ENCODE measurements at regions not wholly inside any gene's neighbourhood (a gene's known extent, or its start where the extent isn't known, plus 50 kb on each side); places are given as distances from the start of the nearest gene placed in this dataset.
"Not testable (repeated sequence)": the region's sequence is repeated elsewhere in the genome, so short reads cannot be mapped to it uniquely, and the experiment has no call there.

GRCh38 chr2:132307613-132308198 is 108.9 kb upstream of the GPR39 start:
- H3K27me3 Mint-ChIP-seq (ENCODE audit: low read depth); H3K36me3 Mint-ChIP-seq (ENCODE audit: low read depth); intact Hi-C loops (cut with micrococcal nuclease); H3K4me1 Mint-ChIP-seq (ENCODE audit: low read depth); H3K4me3 Mint-ChIP-seq; CTCF ChIA-PET; H3K9me3 Mint-ChIP-seq; H3K27ac Mint-ChIP-seq; DNase-seq: not testable (repeated sequence)

GRCh38 chr2:132309203-132309602 is 107.4 kb upstream of the GPR39 start:
- H3K9me3 Mint-ChIP-seq; H3K4me3 Mint-ChIP-seq; H3K4me1 Mint-ChIP-seq (ENCODE audit: low read depth); DNase-seq; intact Hi-C loops (cut with micrococcal nuclease); H3K27ac Mint-ChIP-seq; H3K36me3 Mint-ChIP-seq (ENCODE audit: low read depth); H3K27me3 Mint-ChIP-seq (ENCODE audit: low read depth); CTCF ChIA-PET: not testable (repeated sequence)

GRCh38 chr2:132315546-132315945 is 101.1 kb upstream of the GPR39 start:
- CTCF ChIA-PET; H3K27ac Mint-ChIP-seq; H3K4me1 Mint-ChIP-seq (ENCODE audit: low read depth); H3K36me3 Mint-ChIP-seq (ENCODE audit: low read depth); DNase-seq; H3K4me3 Mint-ChIP-seq; H3K27me3 Mint-ChIP-seq (ENCODE audit: low read depth); H3K9me3 Mint-ChIP-seq; intact Hi-C loops (cut with micrococcal nuclease): not testable (repeated sequence)

- DNase-seq; CTCF ChIA-PET; H3K27ac Mint-ChIP-seq; intact Hi-C loops (cut with micrococcal nuclease); H3K27me3 Mint-ChIP-seq (ENCODE audit: low read depth); H3K4me1 Mint-ChIP-seq (ENCODE audit: low read depth); H3K9me3 Mint-ChIP-seq; H3K4me3 Mint-ChIP-seq; H3K36me3 Mint-ChIP-seq (ENCODE audit: low read depth): not testable (repeated sequence)
Measured at GRCh38 chr2:132317026-132317680, 99.5 kb upstream of the GPR39 start.

GRCh38 chr2:132318481-132318880 is 98.1 kb upstream of the GPR39 start:
- H3K36me3 Mint-ChIP-seq (ENCODE audit: low read depth); DNase-seq; H3K27ac Mint-ChIP-seq; intact Hi-C loops (cut with micrococcal nuclease); H3K4me3 Mint-ChIP-seq; H3K27me3 Mint-ChIP-seq (ENCODE audit: low read depth); H3K9me3 Mint-ChIP-seq; CTCF ChIA-PET; H3K4me1 Mint-ChIP-seq (ENCODE audit: low read depth): not testable (repeated sequence)

- DNase-seq; intact Hi-C loops (cut with micrococcal nuclease); H3K4me1 Mint-ChIP-seq (ENCODE audit: low read depth); H3K27me3 Mint-ChIP-seq (ENCODE audit: low read depth); H3K9me3 Mint-ChIP-seq; H3K27ac Mint-ChIP-seq; CTCF ChIA-PET; H3K36me3 Mint-ChIP-seq (ENCODE audit: low read depth); H3K4me3 Mint-ChIP-seq: not testable (repeated sequence)
Measured at GRCh38 chr2:132324005-132324404, 92.6 kb upstream of the GPR39 start.

GRCh38 chr2:132332345-132333033 is 84.1 kb upstream of the GPR39 start:
- DNase-seq; H3K27me3 Mint-ChIP-seq (ENCODE audit: low read depth); H3K4me3 Mint-ChIP-seq; H3K4me1 Mint-ChIP-seq (ENCODE audit: low read depth); H3K9me3 Mint-ChIP-seq; intact Hi-C loops (cut with micrococcal nuclease); H3K27ac Mint-ChIP-seq; H3K36me3 Mint-ChIP-seq (ENCODE audit: low read depth); CTCF ChIA-PET: not testable (repeated sequence)

- intact Hi-C loops (cut with micrococcal nuclease); H3K27me3 Mint-ChIP-seq (ENCODE audit: low read depth); H3K4me1 Mint-ChIP-seq (ENCODE audit: low read depth); H3K9me3 Mint-ChIP-seq; H3K27ac Mint-ChIP-seq; H3K36me3 Mint-ChIP-seq (ENCODE audit: low read depth); DNase-seq; CTCF ChIA-PET; H3K4me3 Mint-ChIP-seq: not testable (repeated sequence)
Measured at GRCh38 chr2:132337135-132337534, 79.5 kb upstream of the GPR39 start.

- intact Hi-C loops (cut with micrococcal nuclease); DNase-seq; CTCF ChIA-PET; H3K27ac Mint-ChIP-seq; H3K27me3 Mint-ChIP-seq (ENCODE audit: low read depth); H3K4me1 Mint-ChIP-seq (ENCODE audit: low read depth); H3K9me3 Mint-ChIP-seq; H3K36me3 Mint-ChIP-seq (ENCODE audit: low read depth); H3K4me3 Mint-ChIP-seq: not testable (repeated sequence)
Measured at GRCh38 chr2:132337844-132338243, 78.8 kb upstream of the GPR39 start.

- intact Hi-C loops (cut with micrococcal nuclease); H3K27ac Mint-ChIP-seq; H3K36me3 Mint-ChIP-seq (ENCODE audit: low read depth); H3K9me3 Mint-ChIP-seq; DNase-seq; CTCF ChIA-PET; H3K4me1 Mint-ChIP-seq (ENCODE audit: low read depth); H3K4me3 Mint-ChIP-seq: not testable (repeated sequence)
- peaks cover 11% of the 10 kb centered on the region for H3K27me3 Mint-ChIP-seq (ENCODE audit: low read depth)
Measured at GRCh38 chr2:132347041-132347780, 69.4 kb upstream of the GPR39 start.

- H3K27me3 Mint-ChIP-seq (ENCODE audit: low read depth) = peaks cover 15% of the 10 kb centered on the region
- H3K36me3 Mint-ChIP-seq (ENCODE audit: low read depth); intact Hi-C loops (cut with micrococcal nuclease); H3K4me1 Mint-ChIP-seq (ENCODE audit: low read depth); H3K9me3 Mint-ChIP-seq; CTCF ChIA-PET; H3K4me3 Mint-ChIP-seq; H3K27ac Mint-ChIP-seq: not testable (repeated sequence)
- DNase-seq = peak; percentile 15
Measured at GRCh38 chr2:132349092-132349687, 67.4 kb upstream of the GPR39 start.

- intact Hi-C loops (cut with micrococcal nuclease); H3K4me1 Mint-ChIP-seq (ENCODE audit: low read depth); H3K36me3 Mint-ChIP-seq (ENCODE audit: low read depth); DNase-seq; H3K9me3 Mint-ChIP-seq; CTCF ChIA-PET; H3K4me3 Mint-ChIP-seq; H3K27ac Mint-ChIP-seq: not testable (repeated sequence)
- H3K27me3 Mint-ChIP-seq (ENCODE audit: low read depth) = peaks cover 19% of the 10 kb centered on the region
Measured at GRCh38 chr2:132351668-132352067, 64.9 kb upstream of the GPR39 start.

Measured in activated naive CD4-positive, alpha-beta T cell treated with anti-CD3 and anti-CD28 coated beads for 36 hours (primary cell).